HEK293 (cell line): ENCODE measurements at regions not wholly inside any gene's neighbourhood (a gene's known extent, or its start where the extent isn't known, plus 50 kb on each side); places are given as distances from the start of the nearest gene placed in this dataset.

ENCODE experiments used
- CTCF ChIA-PET: fragments of 350-600 bp; formaldehyde crosslinking; extraction: SDS; loops from one replicate; lab custom pipeline; 2021; ENCODE audit warnings: antibody characterized with exemption; lab: Yijun Ruan, JAX
- POLR2A ChIA-PET: fragments of 300-600 bp; formaldehyde crosslinking; extraction: SDS; loops from one replicate; lab custom pipeline; 2020; ENCODE audit warnings: antibody characterized with exemption, inconsistent platforms; lab: Yijun Ruan, JAX
- H3K27ac ChIP-seq: fragments of 200-500 bp; sonication (Bioruptor generic); 2 replicates; pipeline ENCODE4 v1.5.1; 2014; ENCODE audit warnings: low read depth, low read length, control low read depth, inconsistent platforms; ENCODE audit errors: extremely low read depth
- H3K36me3 ChIP-seq, 2 experiments: fragments of 200-500 bp in 1 of 2; sonication (Bioruptor generic) in 1 of 2; 1 replicate in 1 of 2; 2 replicates in 1 of 2; pipeline ENCODE4 v1.5.1; 2014 to 2017; ENCODE audit warnings: inconsistent platforms in 2 of 2, low read length in 2 of 2; ENCODE audit not compliant: control insufficient read depth in 2 of 2, insufficient read depth in 1 of 2
- H3K4me1 ChIP-seq: fragments of 200-500 bp; sonication (Bioruptor generic); 2 replicates; pipeline ENCODE4 v1.5.1; 2014; ENCODE audit warnings: mild to moderate bottlenecking, low read length, inconsistent platforms; ENCODE audit not compliant: control insufficient read depth, insufficient read depth
- H3K4me3 ChIP-seq: 2 replicates; pipeline ENCODE4 v1.5.1; 2011; ENCODE audit warnings: low read depth, mild to moderate bottlenecking, control low read depth, low read length, moderate library complexity
- H3K9me3 ChIP-seq: fragments of 200-500 bp; sonication (Bioruptor generic); 2 replicates; pipeline ENCODE4 v1.5.1; 2014; ENCODE audit warnings: low read depth, low read length, inconsistent platforms; ENCODE audit not compliant: control insufficient read depth, insufficient read depth
- GLI2 ChIP-seq: fragments of 450-650 bp; formaldehyde crosslinking; IDR thresholded peaks from 2 replicates; pipeline ENCODE4; 2017; ENCODE audit warnings: missing biosample characterization, missing genetic modification characterization, low read depth, borderline replicate concordance
- KLF16 ChIP-seq: fragments of 450-650 bp; formaldehyde crosslinking; IDR thresholded peaks from 2 replicates; pipeline ENCODE4 v1.5.1; 2017; ENCODE audit warnings: missing biosample characterization, missing genetic modification characterization
- KLF17 ChIP-seq: fragments of 450-650 bp; formaldehyde crosslinking; IDR thresholded peaks from 2 replicates; pipeline ENCODE4 v1.5.1; 2016; ENCODE audit warnings: missing biosample characterization, missing genetic modification characterization
- KLF8 ChIP-seq: fragments of 450-650 bp; formaldehyde crosslinking; IDR thresholded peaks from 2 replicates; pipeline ENCODE4 v1.5.1; 2016; ENCODE audit warnings: missing biosample characterization, missing genetic modification characterization
- MYNN ChIP-seq: fragments of 450-650 bp; formaldehyde crosslinking; IDR thresholded peaks from 2 replicates; pipeline ENCODE4 v1.5.1; 2016; ENCODE audit warnings: missing biosample characterization, missing genetic modification characterization, borderline replicate concordance
- MZF1 ChIP-seq: fragments of 450-650 bp; formaldehyde crosslinking; IDR thresholded peaks from 2 replicates; pipeline ENCODE4 v1.5.1; 2017; ENCODE audit warnings: missing biosample characterization, missing genetic modification characterization, borderline replicate concordance
- PRDM2 ChIP-seq: fragments of 450-650 bp; formaldehyde crosslinking; IDR thresholded peaks from 2 replicates; pipeline ENCODE4 v1.5.1; 2016; ENCODE audit warnings: missing biosample characterization, missing genetic modification characterization, borderline replicate concordance
- SP7 ChIP-seq: fragments of 450-650 bp; formaldehyde crosslinking; IDR thresholded peaks from 2 replicates; pipeline ENCODE4 v1.5.1; 2016; ENCODE audit warnings: missing biosample characterization, missing genetic modification characterization
- YY1 ChIP-seq: fragments of 450-650 bp; formaldehyde crosslinking; IDR thresholded peaks from 2 replicates; pipeline ENCODE4 v1.5.1; 2018; ENCODE audit warnings: missing biosample characterization, missing genetic modification characterization
- ZBTB21 ChIP-seq: fragments of 450-650 bp; formaldehyde crosslinking; IDR thresholded peaks from 2 replicates; pipeline ENCODE4 v1.5.1; 2017; ENCODE audit warnings: missing biosample characterization, missing genetic modification characterization
- ZNF2 ChIP-seq: fragments of 450-650 bp; formaldehyde crosslinking; IDR thresholded peaks from 2 replicates; pipeline ENCODE4 v1.5.1; 2016; ENCODE audit warnings: missing biosample characterization, missing genetic modification characterization
- ZNF341 ChIP-seq: fragments of 450-650 bp; formaldehyde crosslinking; IDR thresholded peaks from 2 replicates; pipeline ENCODE4; 2016; ENCODE audit warnings: low read depth, missing biosample characterization, missing genetic modification characterization
- ZNF501 ChIP-seq: fragments of 450-650 bp; formaldehyde crosslinking; IDR thresholded peaks from 2 replicates; pipeline ENCODE4 v1.5.1; 2016; ENCODE audit warnings: missing biosample characterization, missing genetic modification characterization
- ZNF513 ChIP-seq: fragments of 450-650 bp; IDR thresholded peaks from 2 replicates; pipeline ENCODE4 v1.5.1; 2018; ENCODE audit warnings: missing biosample characterization, missing genetic modification characterization
- ZNF529 ChIP-seq: fragments of 450-650 bp; formaldehyde crosslinking; IDR thresholded peaks from 2 replicates; pipeline ENCODE4 v1.5.1; 2017; ENCODE audit warnings: missing genetic modification characterization, missing biosample characterization; ENCODE audit not compliant: insufficient replicate concordance
- ZNF530 ChIP-seq: fragments of 450-650 bp; formaldehyde crosslinking; IDR thresholded peaks from 2 replicates; pipeline ENCODE4 v1.5.1; 2016; ENCODE audit warnings: low read depth, missing biosample characterization, missing genetic modification characterization
- ZNF560 ChIP-seq: fragments of 450-650 bp; formaldehyde crosslinking; IDR thresholded peaks from 2 replicates; pipeline ENCODE4 v1.5.1; 2017; ENCODE audit warnings: missing biosample characterization, missing genetic modification characterization, borderline replicate concordance
- ZNF580 ChIP-seq: fragments of 450-650 bp; formaldehyde crosslinking; IDR thresholded peaks from 2 replicates; pipeline ENCODE4 v1.5.1; 2016; ENCODE audit warnings: missing biosample characterization, missing genetic modification characterization
- ZNF660 ChIP-seq: fragments of 450-650 bp; IDR thresholded peaks from 2 replicates; pipeline ENCODE4 v1.5.1; 2018; ENCODE audit warnings: missing biosample characterization, mild to moderate bottlenecking, missing genetic modification characterization
- ZNF704 ChIP-seq: fragments of 450-650 bp; formaldehyde crosslinking; IDR thresholded peaks from 2 replicates; pipeline ENCODE4 v1.5.1; 2016; ENCODE audit warnings: missing biosample characterization, missing genetic modification characterization
- ZNF792 ChIP-seq: fragments of 450-650 bp; formaldehyde crosslinking; IDR thresholded peaks from 2 replicates; pipeline ENCODE4 v1.5.1; 2016; ENCODE audit warnings: missing biosample characterization, missing genetic modification characterization
- ZSCAN4 ChIP-seq: fragments of 450-650 bp; formaldehyde crosslinking; IDR thresholded peaks from 2 replicates; pipeline ENCODE4 v1.5.1; 2017; ENCODE audit warnings: missing biosample characterization, missing genetic modification characterization

- peak; percentile 83 for TF ChIP-seq ZNF513 (tag by site-specific recombination)
- no peak for TF ChIP-seq ZNF2
- TF ChIP-seq, all 188 proteins: peak for 1
- Histone ChIP-seq H3K36me3 (no peaks in the 10 kb centered on the region), H3K27ac (no peak overlapping the region), H3K4me3 (no peak overlapping the region), H3K9me3 (no peaks in the 10 kb centered on the region), H3K4me1 (no peaks in the 10 kb centered on the region)
- POLR2A ChIA-PET, result no interaction called here
- CTCF ChIA-PET, result no interaction called here
Measured at GRCh38 chr6:86256615-86257187, 614.0 kb upstream of the SYNCRIP start.

- Histone ChIP-seq H3K36me3 (no peaks in the 10 kb centered on the region), H3K27ac (no peak overlapping the region), H3K4me1 (no peaks in the 10 kb centered on the region), H3K9me3 (no peaks in the 10 kb centered on the region), H3K4me3 (no peak overlapping the region)
- TF ChIP-seq ZNF529 (no peak), GLI2 (tag by site-specific recombination) (no peak), MYNN (no peak), ZNF501 (tag by site-specific recombination) (no peak), KLF16 (tag by site-specific recombination) (no peak), ZBTB21 (tag by site-specific recombination) (no peak), ZSCAN4 (tag by site-specific recombination) (no peak), ZNF704 (no peak), ZNF660 (no peak), ZNF530 (tag by site-specific recombination) (no peak), YY1 (tag by site-specific recombination) (no peak), ZNF341 (tag by site-specific recombination) (no peak), PRDM2 (tag by site-specific recombination) (no peak), KLF17 (tag by site-specific recombination) (no peak), MZF1 (tag by site-specific recombination) (no peak), SP7 (tag by site-specific recombination) (no peak), ZNF792 (tag by site-specific recombination) (no peak), ZNF560 (tag by site-specific recombination) (no peak), KLF8 (no peak), ZNF580 (tag by site-specific recombination) (no peak)
- CTCF ChIA-PET, result interaction anchor here (0.5 kb wide), 1 partner anchor 793 kb away, joined by 3 read pairs; no protein-coding TSS in a partner anchor
- POLR2A ChIA-PET, result no interaction called here
Measured at GRCh38 chr6:86255973-86256372, 613.3 kb upstream of the SYNCRIP start.
